ENCODE measurements at regions not wholly inside any gene's neighbourhood (a gene's known extent, or its start where the extent isn't known, plus 50 kb on each side); places are given as distances from the start of the nearest gene placed in this dataset.

DNA sequence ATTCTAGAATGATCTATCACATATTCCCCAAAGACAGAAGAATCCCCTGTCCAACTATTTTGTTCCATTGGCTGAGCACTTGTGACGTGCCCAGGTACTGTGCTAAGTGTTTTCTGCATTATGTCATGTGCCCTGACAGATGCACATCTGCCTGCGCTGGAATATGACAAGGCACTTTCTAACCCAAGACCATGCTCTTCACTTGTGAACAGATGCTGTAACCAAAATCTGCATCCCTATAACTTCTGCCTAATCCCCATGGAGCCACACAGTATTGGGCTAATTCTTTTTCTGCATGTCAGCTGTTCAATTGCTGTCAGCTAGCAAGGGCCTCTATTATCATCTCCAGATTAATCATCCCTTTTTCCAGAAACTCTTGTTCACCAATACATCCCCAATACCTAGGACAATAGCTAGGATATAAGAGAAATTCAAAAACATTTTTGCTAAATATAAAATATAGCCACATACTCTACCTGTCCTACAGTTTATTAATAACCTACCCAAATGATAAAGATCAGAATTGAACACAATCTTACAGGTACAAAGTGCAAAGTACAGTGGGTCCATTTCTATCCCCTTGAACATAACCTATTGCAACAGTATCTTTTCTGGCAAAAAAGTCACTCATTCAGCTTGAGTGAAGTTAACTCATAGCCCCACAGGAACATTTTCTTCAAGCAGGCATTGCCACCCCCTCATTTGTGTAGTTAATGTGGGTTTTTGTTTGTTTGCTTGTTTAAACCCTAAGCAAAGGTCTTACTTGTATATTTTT, 109.4 kb upstream of the LRRN1 start:
- TF ChIP-seq CTCF (IDR thresholded peaks at IDR 0.05; ENCODE audit: low read depth, low read length): no peak
- no peak for TF ChIP-seq EZH2phosphoT487 (IDR thresholded peaks at IDR 0.05; ENCODE audit: low read depth)
- H2AFZ ChIP-seq (ENCODE audit: low read depth, low read length): no peak overlapping the region
- H4K20me1 ChIP-seq (ENCODE audit: insufficient read depth, low read length): no peaks in the 10 kb centered on the region

GRCh38 chr3:3686907-3687648, 112.2 kb upstream of the LRRN1 start:
- H2AFZ ChIP-seq (ENCODE audit: low read depth, low read length): no peak overlapping the region
- no peak overlapping the region for H3K27ac ChIP-seq (ENCODE audit: low read length)
- no peak overlapping the region for H3K4me2 ChIP-seq (ENCODE audit: low read length)
- H3K4me3 ChIP-seq (ENCODE audit: low read length): no peak overlapping the region
- H3K27me3 ChIP-seq (ENCODE audit: low read depth, low read length): no peaks in the 10 kb centered on the region; the same call in 1 of the 2 replicates
- no peaks in the 10 kb centered on the region for H3K9me3 ChIP-seq (ENCODE audit: insufficient read depth, low read length)
- no peak overlapping the region for H3K9ac ChIP-seq (ENCODE audit: low read length)
- H3K4me1 ChIP-seq (ENCODE audit: low read length): no peaks in the 10 kb centered on the region
- H3K36me3 ChIP-seq (replicated peaks; ENCODE audit: low read depth, low read length): no peaks in the 10 kb centered on the region
- H3K79me2 ChIP-seq (ENCODE audit: low read length): no peaks in the 10 kb centered on the region
- no peaks in the 10 kb centered on the region for H4K20me1 ChIP-seq (ENCODE audit: insufficient read depth, low read length)
- no peak for TF ChIP-seq EZH2phosphoT487 (IDR thresholded peaks at IDR 0.05; ENCODE audit: low read depth)

More for the DNA sequence above, 109.4 kb upstream of the LRRN1 start:
- H3K4me1 ChIP-seq (ENCODE audit: low read length): no peaks in the 10 kb centered on the region
- no peaks in the 10 kb centered on the region for H3K36me3 ChIP-seq (replicated peaks; ENCODE audit: low read depth, low read length)
- no peak overlapping the region for H3K4me2 ChIP-seq (ENCODE audit: low read length)
- no peak overlapping the region for H3K27ac ChIP-seq (ENCODE audit: low read length)
- no peaks in the 10 kb centered on the region for H3K27me3 ChIP-seq (ENCODE audit: low read depth, low read length)
- H3K9me3 ChIP-seq (ENCODE audit: insufficient read depth, low read length): no peaks in the 10 kb centered on the region
- H3K9ac ChIP-seq (ENCODE audit: low read length): no peak overlapping the region
- H3K4me3 ChIP-seq (ENCODE audit: low read length): no peak overlapping the region
- H3K79me2 ChIP-seq (ENCODE audit: low read length): no peaks in the 10 kb centered on the region

DNA sequence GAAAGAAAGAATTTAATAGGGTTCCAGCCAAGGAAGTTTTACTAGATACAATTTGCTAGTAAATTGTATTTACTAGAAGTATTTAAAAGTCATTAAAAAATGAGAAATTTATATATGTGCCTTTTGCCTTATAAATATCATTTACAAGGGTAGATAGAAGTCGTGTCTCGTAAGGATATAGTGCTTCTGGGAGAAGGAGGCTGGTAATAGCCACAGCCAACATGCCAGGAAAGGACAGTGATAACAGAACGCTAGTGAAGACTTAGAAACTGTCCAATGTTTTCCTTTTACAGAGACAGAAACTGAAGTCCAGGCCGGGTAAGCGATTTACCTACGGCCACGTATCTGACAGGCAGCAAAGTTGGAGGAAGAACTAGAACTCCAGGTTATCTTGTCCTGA, 113.5 kb upstream of the LRRN1 start:
- Histone ChIP-seq H3K4me1 (ENCODE audit: low read length) (no peaks in the 10 kb centered on the region), H4K20me1 (ENCODE audit: insufficient read depth, low read length) (no peaks in the 10 kb centered on the region), H3K27me3 (ENCODE audit: low read depth, low read length) (no peaks in the 10 kb centered on the region; the same call in 1 of the 2 replicates), H3K9ac (ENCODE audit: low read length) (no peak overlapping the region), H3K79me2 (ENCODE audit: low read length) (no peaks in the 10 kb centered on the region), H3K4me2 (ENCODE audit: low read length) (no peak overlapping the region), H3K4me3 (ENCODE audit: low read length) (no peak overlapping the region), H2AFZ (ENCODE audit: low read depth, low read length) (no peak overlapping the region), H3K27ac (ENCODE audit: low read length) (no peak overlapping the region), H3K9me3 (ENCODE audit: insufficient read depth, low read length) (no peaks in the 10 kb centered on the region), H3K36me3 (replicated peaks; ENCODE audit: low read depth, low read length) (no peaks in the 10 kb centered on the region)
- no peak for TF ChIP-seq CTCF (IDR thresholded peaks at IDR 0.05; ENCODE audit: low read depth, low read length)
- TF ChIP-seq EZH2phosphoT487 (IDR thresholded peaks at IDR 0.05; ENCODE audit: low read depth): no peak

DNA sequence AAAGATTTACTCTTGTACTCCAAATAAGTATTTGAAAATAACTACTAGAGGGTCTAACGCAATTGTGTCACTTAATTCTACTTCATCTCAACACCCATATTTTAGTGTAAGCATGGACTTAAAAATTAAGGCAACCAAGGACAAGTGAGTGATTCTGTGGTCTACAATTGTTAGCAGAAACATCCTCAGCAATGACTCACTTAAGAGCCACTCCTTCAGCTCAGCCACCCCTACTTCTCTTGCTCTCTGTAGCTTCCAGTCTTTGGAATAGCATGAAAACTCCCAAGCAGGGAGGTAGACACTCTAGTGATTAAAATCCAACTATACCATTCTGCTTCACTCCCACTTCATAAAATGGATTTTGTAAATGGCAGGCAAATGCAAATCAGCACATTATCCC, 116.0 kb upstream of the LRRN1 start:
- H3K4me3 ChIP-seq (ENCODE audit: low read length): no peak overlapping the region
- H3K9ac ChIP-seq (ENCODE audit: low read length): no peak overlapping the region
- H3K27ac ChIP-seq (ENCODE audit: low read length): no peak overlapping the region
- H3K9me3 ChIP-seq (ENCODE audit: insufficient read depth, low read length): no peaks in the 10 kb centered on the region
- H3K36me3 ChIP-seq (replicated peaks; ENCODE audit: low read depth, low read length): no peaks in the 10 kb centered on the region
- no peaks in the 10 kb centered on the region for H3K4me1 ChIP-seq (ENCODE audit: low read length)
- no peak overlapping the region for H3K4me2 ChIP-seq (ENCODE audit: low read length)
- no peaks in the 10 kb centered on the region for H3K79me2 ChIP-seq (ENCODE audit: low read length)
- no peak overlapping the region for H2AFZ ChIP-seq (ENCODE audit: low read depth, low read length)
- no peaks in the 10 kb centered on the region for H4K20me1 ChIP-seq (ENCODE audit: insufficient read depth, low read length)
- no peak for TF ChIP-seq EZH2phosphoT487 (IDR thresholded peaks at IDR 0.05; ENCODE audit: low read depth)
- H3K27me3 ChIP-seq (ENCODE audit: low read depth, low read length): no peaks in the 10 kb centered on the region; the same call in 1 of the 2 replicates

GRCh38 chr3:3675801-3676200, 123.4 kb upstream of the LRRN1 start:
- no peak for TF ChIP-seq EZH2phosphoT487 (IDR thresholded peaks at IDR 0.05; ENCODE audit: low read depth)
- no peak for TF ChIP-seq CTCF (IDR thresholded peaks at IDR 0.05; ENCODE audit: low read depth, low read length)

More at GRCh38 chr3:3675801-3676200, 123.4 kb upstream of the LRRN1 start:
- H3K27me3 ChIP-seq (ENCODE audit: low read depth, low read length): 0 out of 2 replicates have a peak, but pooled peaks cover 5% of the 10 kb centered on the region
- H3K79me2 ChIP-seq (ENCODE audit: low read length): no peaks in the 10 kb centered on the region
- no peak overlapping the region for H3K4me3 ChIP-seq (ENCODE audit: low read length)
- H3K4me1 ChIP-seq (ENCODE audit: low read length): no peaks in the 10 kb centered on the region
- no peaks in the 10 kb centered on the region for H4K20me1 ChIP-seq (ENCODE audit: insufficient read depth, low read length)
- H3K4me2 ChIP-seq (ENCODE audit: low read length): no peak overlapping the region
- H3K36me3 ChIP-seq (replicated peaks; ENCODE audit: low read depth, low read length): no peaks in the 10 kb centered on the region
- H3K27ac ChIP-seq (ENCODE audit: low read length): no peak overlapping the region
- H2AFZ ChIP-seq (ENCODE audit: low read depth, low read length): no peak overlapping the region
- H3K9ac ChIP-seq (ENCODE audit: low read length): no peak overlapping the region
- H3K9me3 ChIP-seq (ENCODE audit: insufficient read depth, low read length): no peaks in the 10 kb centered on the region
